HG03457 (cell line): ENCODE measurements at regions not wholly inside any gene's neighbourhood (a gene's known extent, or its start where the extent isn't known, plus 50 kb on each side); places are given as distances from the start of the nearest gene placed in this dataset.

ENCODE experiments used
- ATAC-seq: cut with Tn5 transposase; IDR thresholded peaks from one replicate; pipeline ENCODE4 v1.9.1; 2021; ENCODE audit warnings: moderate number of reproducible peaks; ENCODE audit not compliant: unreplicated experiment

GRCh38 chr12:102540815-102541385 lies 60.5 kb upstream of the IGF1 start:
- no peak for ATAC-seq

- no peak for ATAC-seq
Measured at GRCh38 chr12:102539651-102540553, 59.5 kb upstream of the IGF1 start.

- ATAC-seq, result no peak
Measured at GRCh38 chr12:102535306-102535705, 54.9 kb upstream of the IGF1 start.

- no peak for ATAC-seq
Measured at GRCh38 chr12:102534899-102535298, 54.5 kb upstream of the IGF1 start.

GRCh38 chr12:102533483-102534215 lies 53.3 kb upstream of the IGF1 start:
- ATAC-seq, result no peak
